Choroid plexus epithelial cell (primary cell): ENCODE measurements at regions not wholly inside any gene's neighbourhood (a gene's known extent, or its start where the extent isn't known, plus 50 kb on each side); places are given as distances from the start of the nearest gene placed in this dataset.

Experiments used
- DNase-seq: peaks from one replicate; pipeline ENCODE4 v3.0.0-alpha.2; 2010; ENCODE audit warnings: low read depth
- H3K4me3 ChIP-seq: 2 replicates; pipeline ENCODE4 v1.5.1; 2011; ENCODE audit warnings: low read depth, mild to moderate bottlenecking, control low read depth, low read length, moderate library complexity
- CTCF ChIP-seq: conservative IDR thresholded peaks from 2 replicates; pipeline ENCODE4 v1.5.1; 2011; ENCODE audit warnings: low read depth, mild to moderate bottlenecking, control low read depth, inconsistent platforms, low read length, moderate library complexity

GRCh38 chr13:22111152-22111783, 440.4 kb downstream of the FGF9 start:
- H3K4me3 ChIP-seq = no peak overlapping the region
- TF ChIP-seq CTCF = no peak
- no peak for DNase-seq

DNA sequence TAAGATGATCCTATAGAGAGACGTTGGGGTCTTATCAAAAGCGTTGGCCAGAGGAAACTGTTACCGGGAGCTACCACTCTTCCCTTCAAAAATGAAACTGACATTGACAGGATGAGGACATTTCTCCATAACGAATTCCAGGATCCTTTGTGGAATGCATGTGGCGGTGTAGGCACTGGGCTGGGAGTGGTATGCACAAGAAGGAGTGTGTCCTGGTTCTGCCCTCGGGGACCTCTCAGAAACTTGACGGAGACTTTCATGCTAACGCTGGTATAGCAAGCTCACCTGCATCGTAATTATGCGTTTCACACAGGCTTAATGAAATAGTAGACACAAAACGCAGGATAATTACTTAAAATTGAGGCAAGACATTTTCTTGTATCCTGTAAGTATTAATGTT, 441.1 kb downstream of the FGF9 start:
- DNase-seq = no peak
- H3K4me3 ChIP-seq = no peak overlapping the region
- no peak for TF ChIP-seq CTCF

- H3K4me3 ChIP-seq = no peak overlapping the region
- DNase-seq = no peak
- TF ChIP-seq CTCF = no peak
Measured at GRCh38 chr13:22112956-22113745, 442.3 kb downstream of the FGF9 start.

DNA sequence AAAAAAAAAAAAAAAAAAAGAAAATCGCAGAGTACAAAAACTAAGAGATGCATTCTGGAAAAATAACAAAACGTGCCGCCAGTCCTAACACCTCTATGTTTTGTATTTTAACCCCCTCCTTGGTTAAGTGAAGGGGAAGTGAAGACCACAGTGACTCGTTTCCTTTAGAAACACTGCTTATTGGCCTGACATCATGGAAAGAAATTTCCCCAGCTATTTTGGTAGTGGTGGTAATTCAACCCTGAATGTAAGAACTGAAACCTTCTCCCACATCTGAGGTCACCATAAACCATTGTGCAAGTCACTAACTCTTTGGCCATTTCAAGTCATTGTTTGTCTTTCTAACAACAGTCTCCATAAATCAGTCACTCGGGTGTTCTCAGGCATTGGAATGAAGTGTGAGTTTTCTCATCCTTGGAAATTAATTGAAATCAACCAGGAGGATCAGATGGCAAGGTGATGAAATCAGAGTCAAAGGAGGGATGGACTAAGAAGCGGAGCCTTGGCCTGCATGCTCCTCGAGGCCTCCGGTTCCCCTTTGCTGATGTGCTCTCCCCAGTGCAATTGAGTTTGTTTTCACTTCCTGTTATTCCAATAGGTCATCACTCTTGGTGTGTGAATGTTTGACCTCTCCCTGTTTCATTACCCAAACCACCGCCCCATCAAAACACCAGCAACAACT, 443.9 kb downstream of the FGF9 start:
- TF ChIP-seq CTCF = no peak
- no peak overlapping the region for H3K4me3 ChIP-seq
- DNase-seq = no peak

GRCh38 chr13:22118158-22118557, 447.3 kb downstream of the FGF9 start:
- DNase-seq = no peak
- no peak for TF ChIP-seq CTCF
- H3K4me3 ChIP-seq = no peak overlapping the region

DNA sequence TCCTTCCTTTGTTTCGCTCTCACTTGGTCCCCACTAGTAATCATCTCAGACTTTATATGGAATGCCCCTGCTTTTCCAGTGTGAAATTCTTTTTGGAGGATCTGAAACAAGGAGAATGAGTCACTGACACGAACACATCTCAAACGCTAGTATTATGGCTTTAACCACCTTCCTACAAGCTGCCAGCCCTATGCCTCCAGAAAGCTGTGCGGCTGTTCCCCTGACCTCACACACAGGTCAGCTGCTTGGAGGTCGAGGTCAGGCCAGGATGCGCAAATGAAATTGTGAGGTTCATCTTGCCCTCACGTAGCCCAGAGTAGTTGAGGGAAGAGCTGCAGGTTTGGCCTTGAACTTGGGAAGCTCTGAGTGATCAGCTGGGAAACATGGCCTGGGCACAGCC, 449.8 kb downstream of the FGF9 start:
- TF ChIP-seq CTCF = no peak
- no peak for DNase-seq
- H3K4me3 ChIP-seq = no peak overlapping the region
